ENCODE measurements at regions not wholly inside any gene's neighbourhood (a gene's known extent, or its start where the extent isn't known, plus 50 kb on each side); places are given as distances from the start of the nearest gene placed in this dataset.
A peak's percentile ranks its signal among the peaks of the same experiment; 100 is the strongest.

GRCh38 chr4:174423257-174423944 is 98.9 kb downstream of the HPGD start:
- H3K9me1 ChIP-seq (ENCODE audit: control insufficient read depth, extremely low read depth, insufficient read depth, low read length) = no peaks in the 10 kb centered on the region
- H4K20me1 ChIP-seq (ENCODE audit: control insufficient read depth, extremely low read depth, insufficient read depth, low read length) = no peaks in the 10 kb centered on the region
- H3K36me3 ChIP-seq (ENCODE audit: control insufficient read depth in 2 of 2, extremely low read depth in 1 of 2, insufficient read depth in 2 of 2, low read length in 2 of 2) = no peaks in the 10 kb centered on the region
- H3K79me2 ChIP-seq (ENCODE audit: control insufficient read depth, insufficient read depth, low read length) = no peaks in the 10 kb centered on the region
- peak overlapping the region in 1 of 3 experiments; percentile 1 for H3K4me3 ChIP-seq (ENCODE audit: control insufficient read depth in 2 of 3, extremely low read depth in 1 of 3, insufficient read depth in 2 of 3, low read depth in 1 of 3, low read length in 3 of 3)
- H3K9ac ChIP-seq (ENCODE audit: control insufficient read depth, extremely low read depth, insufficient read depth, low read length) = no peak overlapping the region
- H3K27ac ChIP-seq (ENCODE audit: control insufficient read depth, insufficient read depth, low read length) = peak overlapping the region; percentile 32
- DNase-seq (ENCODE audit: low read depth, low spot score) = peak; percentile 67
- H3K27me3 ChIP-seq (ENCODE audit: control insufficient read depth, extremely low read depth, insufficient read depth, low read length) = no peaks in the 10 kb centered on the region
- no peak overlapping the region for H2AFZ ChIP-seq (ENCODE audit: control insufficient read depth, low read length)
- peak overlapping the region; percentile 62 for H3K4me2 ChIP-seq (ENCODE audit: control insufficient read depth, extremely low read depth, insufficient read depth, low read depth, low read length)
- no peaks in the 10 kb centered on the region for H3K9me3 ChIP-seq (ENCODE audit: control insufficient read depth, low read depth, low read length)
- no peak for TF ChIP-seq CTCF (optimal IDR thresholded peaks at IDR 0.05 in 1 of 3, IDR thresholded peaks at IDR 0.05 in 1 of 3, conservative IDR thresholded peaks at IDR 0.05 in 1 of 3; ENCODE audit: extremely low read depth in 1 of 3, insufficient read depth in 2 of 3, low read length in 3 of 3)
- no peak for TF ChIP-seq EZH2 (IDR thresholded peaks at IDR 0.05; ENCODE audit: low read length)
- dilution Hi-C loops (cut with MboI; ENCODE audit: extremely low pct_ligation_motif_present, low sequenced_read_pairs) = no loop called here
- FAIRE-seq = peak; percentile 78
- peaks cover 10% of the 10 kb centered on the region for H3K4me1 ChIP-seq (ENCODE audit: control insufficient read depth, extremely low read depth, insufficient read depth, low read length)

- Histone ChIP-seq H3K9ac (ENCODE audit: control insufficient read depth, extremely low read depth, insufficient read depth, low read length) (no peak overlapping the region), H3K9me1 (ENCODE audit: control insufficient read depth, extremely low read depth, insufficient read depth, low read length) (no peaks in the 10 kb centered on the region), H2AFZ (ENCODE audit: control insufficient read depth, low read length) (no peak overlapping the region), H3K9me3 (ENCODE audit: control insufficient read depth, low read depth, low read length) (no peaks in the 10 kb centered on the region), H3K27me3 (ENCODE audit: control insufficient read depth, extremely low read depth, insufficient read depth, low read length) (no peaks in the 10 kb centered on the region), H4K20me1 (ENCODE audit: control insufficient read depth, extremely low read depth, insufficient read depth, low read length) (no peaks in the 10 kb centered on the region), H3K79me2 (ENCODE audit: control insufficient read depth, insufficient read depth, low read length) (no peaks in the 10 kb centered on the region), H3K36me3 (ENCODE audit: control insufficient read depth in 2 of 2, extremely low read depth in 1 of 2, insufficient read depth in 2 of 2, low read length in 2 of 2) (no peaks in the 10 kb centered on the region), H3K4me1 (ENCODE audit: control insufficient read depth, extremely low read depth, insufficient read depth, low read length) (peaks cover 6% of the 10 kb centered on the region), H3K27ac (ENCODE audit: control insufficient read depth, insufficient read depth, low read length) (no peak overlapping the region), H3K4me2 (ENCODE audit: control insufficient read depth, extremely low read depth, insufficient read depth, low read depth, low read length) (peak overlapping the region; percentile 62), H3K4me3 (ENCODE audit: control insufficient read depth in 2 of 3, extremely low read depth in 1 of 3, insufficient read depth in 2 of 3, low read depth in 1 of 3, low read length in 3 of 3) (no peak overlapping the region)
- dilution Hi-C loops (cut with MboI; ENCODE audit: extremely low pct_ligation_motif_present, low sequenced_read_pairs) = no loop called here
- DNase-seq (ENCODE audit: low read depth, low spot score) (no peak), FAIRE-seq (no peak)
- TF ChIP-seq EZH2 (IDR thresholded peaks at IDR 0.05; ENCODE audit: low read length) = no peak
- no peak for TF ChIP-seq CTCF (optimal IDR thresholded peaks at IDR 0.05 in 1 of 3, IDR thresholded peaks at IDR 0.05 in 1 of 3, conservative IDR thresholded peaks at IDR 0.05 in 1 of 3; ENCODE audit: extremely low read depth in 1 of 3, insufficient read depth in 2 of 3, low read length in 3 of 3)
Observed at GRCh38 chr4:174422893-174423256, 99.4 kb downstream of the HPGD start.
